Astrocyte of the spinal cord (primary cell): ENCODE measurements at regions not wholly inside any gene's neighbourhood (a gene's known extent, or its start where the extent isn't known, plus 50 kb on each side); places are given as distances from the start of the nearest gene placed in this dataset.

Source experiments
- DNase-seq: peaks from one replicate; pipeline ENCODE4 v3.0.0; 2011; ENCODE audit warnings: low read depth, low spot score
- H3K4me3 ChIP-seq: 2 replicates; pipeline ENCODE4 v1.5.1; 2011; ENCODE audit warnings: low read depth, mild to moderate bottlenecking, low read length, moderate library complexity
- CTCF ChIP-seq: IDR thresholded peaks from 2 replicates; pipeline ENCODE4 v1.5.1; 2012; ENCODE audit warnings: low read depth, mild to moderate bottlenecking, low read length, inconsistent platforms
- in situ Hi-C: cut with HindIII; loops from 2 replicates; pipeline ENCODE4 v1.10.0; 2017; ENCODE audit warnings: low sequenced_read_pairs

- no peak overlapping the region for H3K4me3 ChIP-seq
- no peak for DNase-seq
- in situ Hi-C loops, result no loop called here
- TF ChIP-seq CTCF, result no peak
Observed at GRCh38 chr13:81722456-81722855, 1381.5 kb upstream of the SPRY2 start.

GRCh38 chr13:81721400-81721799 is 1380.5 kb upstream of the SPRY2 start:
- no peak for TF ChIP-seq CTCF
- no peak overlapping the region for H3K4me3 ChIP-seq
- DNase-seq, result no peak
- in situ Hi-C loops, result no loop called here

DNA sequence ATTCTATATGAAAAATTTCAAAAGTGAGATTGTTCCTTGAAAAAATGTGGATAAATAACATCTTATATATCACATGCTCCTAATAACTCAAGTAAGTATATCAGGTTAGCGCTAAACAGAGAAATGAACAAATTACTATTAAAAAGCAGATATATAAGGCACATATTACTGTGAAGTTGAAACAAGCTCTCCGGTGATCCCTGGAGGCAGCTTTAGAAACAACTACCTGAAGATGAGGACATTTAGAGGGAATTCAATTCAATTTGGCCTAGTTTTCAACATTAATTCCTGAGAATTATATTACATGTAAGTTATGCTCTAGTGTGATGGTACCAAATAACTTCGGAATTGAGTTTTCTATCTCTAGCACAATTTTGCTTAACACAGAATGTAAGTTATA is 1373.6 kb upstream of the SPRY2 start:
- TF ChIP-seq CTCF, result no peak
- no peak for DNase-seq
- no peak overlapping the region for H3K4me3 ChIP-seq
- in situ Hi-C loops, result no loop called here

DNA sequence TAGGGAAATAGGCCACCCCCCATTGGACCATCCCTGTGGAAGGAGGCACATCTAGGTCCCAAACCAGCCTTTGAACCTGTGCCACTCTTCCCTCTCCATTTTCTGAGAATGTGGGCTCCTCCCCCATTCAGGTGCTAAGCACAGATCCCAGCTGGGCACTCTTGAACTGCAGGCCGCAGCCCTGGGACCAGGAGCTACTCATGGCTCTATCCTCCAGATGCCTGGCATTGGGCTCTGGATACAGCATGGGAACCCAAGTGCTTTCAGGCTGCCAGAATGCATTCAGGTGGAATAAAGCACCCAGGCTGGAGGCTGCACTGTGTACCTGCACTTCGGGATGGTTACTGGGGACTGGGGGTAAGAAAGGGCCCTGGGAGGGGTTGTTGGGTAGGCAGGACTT is 1372.3 kb upstream of the SPRY2 start:
- in situ Hi-C loops, result no loop called here
- TF ChIP-seq CTCF, result no peak
- H3K4me3 ChIP-seq, result no peak overlapping the region
- no peak for DNase-seq

DNA sequence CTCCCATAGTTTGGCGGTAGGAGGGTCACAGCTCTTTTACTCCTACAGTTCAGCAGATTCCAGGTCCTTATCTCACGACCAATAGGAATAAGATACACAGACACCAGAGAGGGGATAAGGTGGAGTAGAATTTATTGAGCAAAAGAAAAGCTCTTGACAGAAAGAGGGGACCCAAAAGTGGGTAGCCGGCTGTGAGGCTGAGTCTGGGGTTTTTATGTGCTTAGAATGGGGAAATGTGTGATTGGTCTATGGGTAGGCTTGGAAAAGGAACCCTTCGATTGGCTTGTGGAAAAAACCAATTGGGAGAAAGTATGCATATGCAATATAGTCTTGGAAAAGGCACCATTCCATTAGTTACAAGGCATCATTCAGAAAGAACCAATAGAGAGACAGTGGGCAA is 1356.9 kb upstream of the SPRY2 start:
- in situ Hi-C loops, result no loop called here
- no peak for TF ChIP-seq CTCF
- no peak for DNase-seq
- no peak overlapping the region for H3K4me3 ChIP-seq

DNA sequence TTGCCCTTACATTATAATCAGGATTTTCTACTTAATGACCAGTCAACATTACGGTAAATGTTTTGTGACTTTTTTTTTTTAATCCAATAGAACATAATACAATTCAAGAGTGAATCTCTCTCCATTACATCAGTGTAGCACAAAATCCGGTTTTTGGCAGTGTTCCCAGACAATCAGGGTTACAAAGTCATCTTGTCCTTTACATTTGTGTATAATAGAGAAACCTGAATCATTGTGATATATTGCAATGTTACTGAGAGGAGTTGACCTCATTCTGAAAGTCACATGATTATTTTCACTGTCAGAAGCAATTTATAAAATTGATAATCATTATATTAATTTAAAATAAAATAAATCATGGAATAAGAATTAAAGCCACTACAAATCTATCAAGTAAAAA is 1346.0 kb upstream of the SPRY2 start:
- DNase-seq, result peak; percentile 29
- in situ Hi-C loops, result no loop called here
- H3K4me3 ChIP-seq, result no peak overlapping the region
- no peak for TF ChIP-seq CTCF

DNA sequence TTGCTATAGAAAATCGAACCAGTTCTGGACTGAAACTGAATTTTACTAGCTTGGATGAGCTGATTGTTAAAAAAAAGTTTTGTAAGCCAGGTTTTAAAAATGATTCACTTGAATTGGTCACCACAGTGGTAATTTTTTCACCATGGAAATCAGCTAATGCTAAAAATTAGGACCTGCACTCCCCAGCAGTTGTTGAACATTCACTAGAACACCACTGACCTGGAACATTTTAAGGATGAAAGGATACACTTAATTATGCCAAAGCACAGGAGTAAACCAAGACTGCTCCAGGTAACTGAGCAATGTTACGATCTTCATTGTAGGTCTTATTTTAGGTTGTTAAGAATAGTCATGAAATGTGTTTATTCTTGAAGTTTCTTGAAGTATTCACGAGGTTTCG is 1342.6 kb upstream of the SPRY2 start:
- H3K4me3 ChIP-seq, result no peak overlapping the region
- in situ Hi-C loops, result no loop called here
- no peak for TF ChIP-seq CTCF
- DNase-seq, result no peak
